K562 (cell line): ENCODE measurements at regions not wholly inside any gene's neighbourhood (a gene's known extent, or its start where the extent isn't known, plus 50 kb on each side); places are given as distances from the start of the nearest gene placed in this dataset.

Experiments
- ATAC-seq: fragments of 200-7000 bp; cut with Tn5 transposase; 3 replicates; pipeline ENCODE4 v1.9.1; 2020; ENCODE audit warnings: moderate library complexity
- BruUV-seq: library from RNA; stranded (reverse); fragments of 400-500 nt; replicated peaks from 2 replicates; lab custom pipeline; 2021; lab: Mats Ljungman, UMichigan
- CTCF ChIA-PET: fragments of 300-600 bp; formaldehyde crosslinking; extraction: SDS; loops from one replicate; lab custom pipeline; 2021; ENCODE audit warnings: low intra/inter-chr PET ratio; lab: Yijun Ruan, JAX
- POLR2A ChIA-PET: fragments of 300-600, 350-650 bp; sonication (Branson Sonifier 250); formaldehyde crosslinking; extraction: SDS; loops from one replicate; lab custom pipeline; 2021; ENCODE audit warnings: antibody characterized with exemption, inconsistent platforms; lab: Yijun Ruan, JAX
- DNase-seq, 4 experiments: peaks; one replicate each; pipeline versions ENCODE4 v3.0.0 to v3.0.0-alpha.2; 2011 to 2018; ENCODE audit warnings: low spot score in 3 of 4, mixed read lengths in 3 of 4; ENCODE audit errors: extremely low read depth in 1 of 4
- FAIRE-seq: peaks from 2 replicates; lab custom pipeline; 2011; peaks lifted over from hg19 to GRCh38; lab: Jason Lieb, UNC
- H2AFZ ChIP-seq: 2 replicates; pipeline ENCODE4 v1.6.0; 2011; ENCODE audit warnings: low read depth, low read length, control low read depth, inconsistent platforms
- H3K27ac ChIP-seq: fragments of 200-600 bp; 3 replicates; pipeline ENCODE4 v1.8.0; 2011; ENCODE audit warnings: low read depth, mild to moderate bottlenecking, control low read depth, inconsistent platforms, low read length, moderate library complexity, mixed read lengths; ENCODE audit errors: extremely low read depth
- H3K27me3 ChIP-seq, 2 experiments: fragments of 300-600 bp in 1 of 2; 2 replicates in 1 of 2; 3 replicates in 1 of 2; pipeline versions ENCODE4 v1.6.0 to v1.8.0; 2011; ENCODE audit warnings: inconsistent platforms in 2 of 2, low read length in 2 of 2, mild to moderate bottlenecking in 1 of 2, mixed read lengths in 1 of 2, moderate library complexity in 1 of 2; ENCODE audit not compliant: control insufficient read depth in 2 of 2, insufficient read depth in 2 of 2
- H3K36me3 ChIP-seq: fragments of 300-600 bp; 3 replicates; pipeline ENCODE4 v1.8.0; 2011; ENCODE audit warnings: mild to moderate bottlenecking, low read length, inconsistent platforms; ENCODE audit not compliant: control insufficient read depth, insufficient read depth
- H3K4me1 ChIP-seq, 2 experiments: fragments of 200-600 bp in 1 of 2; replicated peaks in 1 of 2; 2 replicates in 1 of 2; 3 replicates in 1 of 2; pipeline versions ENCODE4 v1.5.1 to v1.8.0; 2011; ENCODE audit warnings: inconsistent platforms in 2 of 2, low read length in 2 of 2, mild to moderate bottlenecking in 1 of 2, mixed read lengths in 1 of 2, moderate library complexity in 1 of 2; ENCODE audit not compliant: control insufficient read depth in 2 of 2, insufficient read depth in 2 of 2
- H3K4me2 ChIP-seq: 2 replicates; pipeline ENCODE4 v1.6.1; 2011; ENCODE audit warnings: low read length, control low read depth, inconsistent platforms, mixed read lengths; ENCODE audit not compliant: insufficient read depth
- H3K4me3 ChIP-seq: fragments of 200-600 bp; sonication (generic), shearing (Covaris generic); 2 replicates; pipeline ENCODE4 v1.5.1; 2016; ENCODE audit warnings: control low read depth, inconsistent platforms
- H3K79me2 ChIP-seq: fragments of 200-600 bp; 3 replicates; pipeline ENCODE4 v1.8.0; 2011; ENCODE audit warnings: low read length, inconsistent platforms; ENCODE audit not compliant: control insufficient read depth, insufficient read depth
- H3K9ac ChIP-seq, 2 experiments: 2 replicates each; pipeline versions ENCODE4 v1.6.0 to v1.6.1; 2011; ENCODE audit warnings: low read depth in 2 of 2, low read length in 2 of 2, control low read depth in 1 of 2, inconsistent platforms in 1 of 2, mild to moderate bottlenecking in 1 of 2, mixed read lengths in 1 of 2; ENCODE audit not compliant: insufficient read depth in 1 of 2
- H3K9me1 ChIP-seq: one replicate; pipeline ENCODE4 v1.6.0; 2011; ENCODE audit warnings: inconsistent platforms, mild to moderate bottlenecking, low read length, moderate library complexity; ENCODE audit not compliant: control insufficient read depth, insufficient read depth
- H3K9me3 ChIP-seq: replicated peaks from 2 replicates; pipeline ENCODE4 v1.5.1; 2011; ENCODE audit warnings: low read depth, low read length, inconsistent platforms; ENCODE audit not compliant: control insufficient read depth, insufficient read depth
- H4K20me1 ChIP-seq: replicated peaks from 2 replicates; pipeline ENCODE4 v1.6.1; 2011; ENCODE audit warnings: low read length, inconsistent platforms, mixed read lengths; ENCODE audit not compliant: control insufficient read depth, insufficient read depth
- CLOCK ChIP-seq: fragments of 250-450 bp; sonication (Bioruptor Pico); IDR thresholded peaks from 2 replicates; pipeline ENCODE4 v1.4.0; 2020; ENCODE audit warnings: mild to moderate bottlenecking, moderate library complexity, borderline replicate concordance
- EZH2 ChIP-seq: IDR thresholded peaks from 2 replicates; pipeline ENCODE4 v1.6.1; 2012; ENCODE audit warnings: low read depth, mild to moderate bottlenecking, inconsistent platforms, low read length, borderline replicate concordance
- KDM5B ChIP-seq: fragments of 200-600 bp; sonication (generic); IDR thresholded peaks from 2 replicates; pipeline ENCODE4 v1.6.1; 2012; ENCODE audit warnings: low read depth, mild to moderate bottlenecking, moderate library complexity, low read length, control low read depth, inconsistent platforms; ENCODE audit not compliant: insufficient replicate concordance
- WGBS: fragments of 100-300 bp; shearing (Covaris generic); methylation state at CpG from one replicate; pipeline ENCODE4 v1.1.6; 2016; ENCODE audit warnings: low coverage, mixed read lengths; ENCODE audit not compliant: insufficient coverage; ENCODE audit errors: missing lambda C conversion rate; 5-methylcytosine and 5-hydroxymethylcytosine counted together
- in situ Hi-C: fragments of 300-500 bp; cut with MboI; formaldehyde crosslinking; loops from 4 replicates; pipeline ENCODE4 v1.15.0; 2018; ENCODE audit warnings: inconsistent platforms, mixed read lengths
- intact Hi-C: fragments of 100-400 bp; cut with micrococcal nuclease; formaldehyde crosslinking; loops from 2 replicates; pipeline ENCODE4 v1.14.2; 2022

GRCh38 chr1:199101139-199101538 lies 462.3 kb downstream of the PTPRC start:
- POLR2A ChIA-PET: interaction anchor here (0.6 kb wide), 2 partner anchors 855 to 1620 kb away, joined by 3 read pairs; no protein-coding TSS in a partner anchor
- intact Hi-C loops (no loop called here), in situ Hi-C loops (no loop called here)

More at GRCh38 chr1:199101139-199101538, 462.3 kb downstream of the PTPRC start:
- CTCF ChIA-PET: no interaction called here
- DNase-seq (no peak), FAIRE-seq (no peak), ATAC-seq (no peak)
- Histone ChIP-seq H3K9ac (no peak overlapping the region), H3K4me1 (no peaks in the 10 kb centered on the region), H3K36me3 (no peaks in the 10 kb centered on the region), H3K9me3 (no peaks in the 10 kb centered on the region), H4K20me1 (no peaks in the 10 kb centered on the region), H3K4me2 (no peak overlapping the region), H2AFZ (no peak overlapping the region), H3K9me1 (no peaks in the 10 kb centered on the region), H3K79me2 (no peaks in the 10 kb centered on the region), H3K27me3 (no peaks in the 10 kb centered on the region), H3K27ac (no peak overlapping the region), H3K4me3 (no peak overlapping the region)
- no TSS peak for BruUV-seq
- 2% methylated on average over 4 of the region's 5 CpGs for WGBS
- TF ChIP-seq CLOCK (CRISPR knock-in tag): no peak
- no peak for TF ChIP-seq EZH2
- TF ChIP-seq KDM5B: no peak
